B cell (primary cell): ENCODE measurements at regions not wholly inside any gene's neighbourhood (a gene's known extent, or its start where the extent isn't known, plus 50 kb on each side); places are given as distances from the start of the nearest gene placed in this dataset.

Experiments
- ATAC-seq: fragments of 200-7000 bp; cut with Tn5 transposase; one replicate; pipeline ENCODE4 v1.10.0; 2021; ENCODE audit warnings: low read depth, mild to moderate bottlenecking, moderate number of reproducible peaks, moderate library complexity
- CTCF ChIA-PET: fragments of 350-600 bp; sonication (Branson Sonifier 250); formaldehyde crosslinking; loops from one replicate; lab custom pipeline; 2021; ENCODE audit warnings: antibody characterized with exemption, inconsistent platforms; lab: Charles Lee
- POLR2A ChIA-PET: fragments of 350-600 bp; sonication (Branson Sonifier 250); formaldehyde crosslinking; loops from one replicate; lab custom pipeline; 2021; ENCODE audit warnings: antibody characterized with exemption; lab: Charles Lee
- DNase-seq: peaks from one replicate; pipeline ENCODE4 v3.0.0; 2013
- H2AFZ ChIP-seq: 2 replicates; pipeline ENCODE4 v1.6.1; 2012; ENCODE audit warnings: mild to moderate bottlenecking, low read depth, low read length; ENCODE audit not compliant: insufficient read depth, poor library complexity, severe bottlenecking
- H3K27ac ChIP-seq, 2 donors: 1 replicate in 1 of 2; 2 replicates in 1 of 2; pipeline ENCODE4 v1.5.1; 2012 to 2013; ENCODE audit warnings: low read length in 2 of 2, mild to moderate bottlenecking in 2 of 2, moderate library complexity in 1 of 2
- H3K27me3 ChIP-seq, 4 experiments: fragments of 200-600 bp in 1 of 4; sonication (generic) in 1 of 4; replicated peaks in 1 of 4; 1 replicate in 2 of 4; 2 replicates in 2 of 4; pipeline versions ENCODE4 v1.6.1 to v1.7.0; 2013 to 2016; ENCODE audit warnings: low read length in 3 of 4, mild to moderate bottlenecking in 2 of 4, mixed read lengths in 1 of 4, moderate library complexity in 1 of 4; ENCODE audit not compliant: insufficient read depth in 4 of 4, control insufficient read depth in 3 of 4; ENCODE audit errors: control extremely low read depth in 1 of 4
- H3K36me3 ChIP-seq, 2 experiments: replicated peaks in 1 of 2; 1 replicate in 1 of 2; 2 replicates in 1 of 2; pipeline versions ENCODE4 v1.6.1 to v1.7.1; 2013; ENCODE audit warnings: low read length in 1 of 2; ENCODE audit not compliant: insufficient read depth in 2 of 2, control insufficient read depth in 1 of 2; ENCODE audit errors: control extremely low read depth in 1 of 2, extremely low read depth in 1 of 2
- H3K4me1 ChIP-seq, 2 donors: fragments of 200-600 bp in 1 of 2; sonication (generic) in 1 of 2; 1 replicate in 1 of 2; 2 replicates in 1 of 2; pipeline versions ENCODE4 v1.5.1 to v1.6.1; 2013 to 2017; ENCODE audit warnings: low read length in 2 of 2; ENCODE audit not compliant: control insufficient read depth in 2 of 2, insufficient read depth in 2 of 2
- H3K4me2 ChIP-seq: replicated peaks from 2 replicates; pipeline ENCODE3; 2012; ENCODE audit warnings: mild to moderate bottlenecking, low read depth, low read length; ENCODE audit not compliant: poor library complexity, severe bottlenecking
- H3K4me3 ChIP-seq, 5 experiments: fragments of 200-600 bp in 1 of 5; sonication (generic) in 1 of 5; 1 replicate in 3 of 5; 2 replicates in 2 of 5; pipeline versions ENCODE4 v1.5.1 to v1.7.0; 2011 to 2016; ENCODE audit warnings: low read length in 4 of 5, mild to moderate bottlenecking in 4 of 5, low read depth in 2 of 5, control low read depth in 1 of 5, moderate library complexity in 1 of 5; ENCODE audit not compliant: insufficient read depth in 1 of 5; ENCODE audit errors: control extremely low read depth in 1 of 5, extremely low read depth in 1 of 5
- H3K79me2 ChIP-seq: fragments of 200-600 bp; sonication (generic); one replicate; pipeline ENCODE4 v1.6.0; 2016; ENCODE audit warnings: low read length; ENCODE audit not compliant: control insufficient read depth, insufficient read depth
- H3K9ac ChIP-seq: fragments of 200-600 bp; sonication (generic); 2 replicates; pipeline ENCODE4 v1.6.1; 2017; ENCODE audit warnings: mild to moderate bottlenecking, low read length, moderate library complexity
- H3K9me3 ChIP-seq, 3 donors: one replicate each; pipeline versions ENCODE4 v1.6.1 to v1.7.1; 2013; ENCODE audit warnings: low read length in 2 of 3; ENCODE audit not compliant: control insufficient read depth in 2 of 3, insufficient read depth in 1 of 3; ENCODE audit errors: control extremely low read depth in 1 of 3
- H4K20me1 ChIP-seq: 2 replicates; pipeline ENCODE4 v1.6.0; 2012; ENCODE audit warnings: mild to moderate bottlenecking, low read length; ENCODE audit not compliant: insufficient read depth, control insufficient read depth, poor library complexity, severe bottlenecking
- H3K27ac Mint-ChIP-seq: one replicate; pipeline ENCODE4 v1.8.0; 2021; ENCODE audit warnings: mixed read lengths
- H3K27me3 Mint-ChIP-seq: one replicate; pipeline ENCODE4 v1.8.0; 2021; ENCODE audit warnings: mixed read lengths
- H3K4me1 Mint-ChIP-seq: one replicate; pipeline ENCODE4 v1.8.0; 2021; ENCODE audit warnings: mixed read lengths
- H3K4me3 Mint-ChIP-seq: one replicate; pipeline ENCODE4 v1.8.0; 2021; ENCODE audit warnings: mixed read lengths
- H3K9me3 Mint-ChIP-seq: one replicate; pipeline ENCODE4 v1.8.0; 2022; ENCODE audit warnings: mixed read lengths; ENCODE audit not compliant: insufficient read depth
- CTCF ChIP-seq: fragments of 200-600 bp; IDR thresholded peaks from one replicate; pipeline ENCODE4 v1.8.0; 2022; ENCODE audit warnings: antibody characterized with exemption, mild to moderate bottlenecking
- EZH2 ChIP-seq: IDR thresholded peaks from 2 replicates; pipeline ENCODE4 v1.6.1; 2012; ENCODE audit warnings: borderline replicate concordance, low read depth, mild to moderate bottlenecking, moderate library complexity, low read length; ENCODE audit not compliant: insufficient read depth, poor library complexity, severe bottlenecking
- WGBS: methylation state at CpG from one replicate; pipeline ENCODE4 v1.1.5; 2013; ENCODE audit warnings: missing lambda C conversion rate; ENCODE audit not compliant: insufficient coverage; 5-methylcytosine and 5-hydroxymethylcytosine counted together
- intact Hi-C: fragments of 100-400 bp; cut with micrococcal nuclease; formaldehyde crosslinking; loops from one replicate; pipeline ENCODE4 v1.10.0; 2022

- TF ChIP-seq EZH2 (no peak), CTCF (no peak)
- no CpG with 5 or more reads among the region's 3 CpGs for WGBS
- H3K4me3 Mint-ChIP-seq = no peak overlapping the region
These were observed 286.8 kb upstream of the THRB start for GRCh38 chr3:24781454-24781853.

GRCh38 chr3:24793896-24794295 lies 299.2 kb upstream of the THRB start:
- no peaks in the 10 kb centered on the region for H3K4me1 ChIP-seq
- Mint-ChIP-seq H3K4me1 (no peaks in the 10 kb centered on the region), H3K4me3 (no peak overlapping the region), H3K27me3 (no peaks in the 10 kb centered on the region), H3K9me3 (no peaks in the 10 kb centered on the region), H3K27ac (no peak overlapping the region)
- CTCF ChIA-PET = no interaction called here
- no peak overlapping the region for H3K4me2 ChIP-seq
- H3K36me3 ChIP-seq = no peaks in the 10 kb centered on the region
- no peaks in the 10 kb centered on the region for H3K79me2 ChIP-seq
- H3K27me3 ChIP-seq = no peaks in the 10 kb centered on the region
- DNase-seq (no peak), ATAC-seq (no peak)
- WGBS = 69% methylated on average over 4 of the region's 5 CpGs
- H3K9me3 ChIP-seq = no peaks in the 10 kb centered on the region
- no peak overlapping the region for H3K27ac ChIP-seq
- TF ChIP-seq EZH2 (no peak), CTCF (no peak)
- intact Hi-C loops = no loop called here
- POLR2A ChIA-PET = no interaction called here
- no peak overlapping the region for H2AFZ ChIP-seq
- no peaks in the 10 kb centered on the region for H4K20me1 ChIP-seq
- no peak overlapping the region for H3K4me3 ChIP-seq
- H3K9ac ChIP-seq = no peak overlapping the region

More at GRCh38 chr3:24781454-24781853, 286.8 kb upstream of the THRB start:
- H3K4me3 ChIP-seq = no peak overlapping the region
- no peak overlapping the region for H3K4me2 ChIP-seq
- H3K79me2 ChIP-seq = no peaks in the 10 kb centered on the region
- H3K9me3 ChIP-seq = peaks cover 0 to 4% (median 2%) of the 10 kb centered on the region in 3 donors
- no peak overlapping the region for H2AFZ ChIP-seq
- no peak overlapping the region for H3K9ac ChIP-seq
- CTCF ChIA-PET = no interaction called here
- ATAC-seq = no peak
- no peak for DNase-seq
- Mint-ChIP-seq H3K27ac (no peak overlapping the region), H3K27me3 (no peaks in the 10 kb centered on the region), H3K4me1 (no peaks in the 10 kb centered on the region), H3K9me3 (peaks cover 7% of the 10 kb centered on the region)
- intact Hi-C loops = no loop called here
- H3K4me1 ChIP-seq = no peaks in the 10 kb centered on the region
- POLR2A ChIA-PET = no interaction called here
- H4K20me1 ChIP-seq = no peaks in the 10 kb centered on the region
- H3K27me3 ChIP-seq = no peaks in the 10 kb centered on the region
- no peak overlapping the region for H3K27ac ChIP-seq
- H3K36me3 ChIP-seq = no peaks in the 10 kb centered on the region
